ENCODE measurements at regions not wholly inside any gene's neighbourhood (a gene's known extent, or its start where the extent isn't known, plus 50 kb on each side); places are given as distances from the start of the nearest gene placed in this dataset.

GRCh38 chrX:138763761-138764160, 52.2 kb upstream of the FGF13 start:
- DNase-seq (ENCODE audit: low read depth): no peak

- no peak for DNase-seq (ENCODE audit: low read depth)
Observed at GRCh38 chrX:138761380-138761779, 49.9 kb upstream of the FGF13 start.

All from HT1080 (cell line).